DND-41 (cell line): ENCODE measurements at regions not wholly inside any gene's neighbourhood (a gene's known extent, or its start where the extent isn't known, plus 50 kb on each side); places are given as distances from the start of the nearest gene placed in this dataset.
"Not testable (repeated sequence)": the region's sequence is repeated elsewhere in the genome, so short reads cannot be mapped to it uniquely, and the experiment has no call there.

Experiments used
- ATAC-seq: fragments of 200-7000 bp; cut with Tn5 transposase; 3 replicates; pipeline ENCODE4 v1.9.1; 2021; ENCODE audit warnings: low read depth; ENCODE audit not compliant: insufficient read depth
- DNase-seq: peaks from one replicate; pipeline ENCODE4 v3.0.0-alpha.2; 2020
- H2AFZ ChIP-seq: 2 replicates; pipeline ENCODE4 v1.6.0; 2012; ENCODE audit warnings: low read depth, low read length
- H3K27ac ChIP-seq: 2 replicates; pipeline ENCODE4 v1.5.1; 2012; ENCODE audit warnings: low read length, inconsistent platforms
- H3K27me3 ChIP-seq: fragments of 200-600 bp; sonication (generic); 2 replicates; pipeline ENCODE4 v1.6.0; 2012; ENCODE audit warnings: low read length, mild to moderate bottlenecking, inconsistent platforms; ENCODE audit not compliant: insufficient read depth, poor library complexity
- H3K36me3 ChIP-seq: 2 replicates; pipeline ENCODE4 v1.5.1; 2012; ENCODE audit warnings: low read length, inconsistent platforms; ENCODE audit not compliant: insufficient read depth
- H3K4me1 ChIP-seq: 2 replicates; pipeline ENCODE4 v1.5.1; 2012; ENCODE audit warnings: mild to moderate bottlenecking, low read length; ENCODE audit not compliant: insufficient read depth
- H3K4me2 ChIP-seq: 2 replicates; pipeline ENCODE4 v1.6.0; 2012; ENCODE audit warnings: mild to moderate bottlenecking, moderate library complexity, low read length, inconsistent platforms; ENCODE audit not compliant: insufficient read depth
- H3K4me3 ChIP-seq, 2 experiments: fragments of 200-600 bp in 1 of 2; shearing (Covaris generic) in 1 of 2; 2 replicates each; pipeline ENCODE4 v1.5.1; 2012 to 2016; ENCODE audit warnings: inconsistent platforms in 2 of 2, low read length in 2 of 2, mild to moderate bottlenecking in 2 of 2, low read depth in 1 of 2, moderate library complexity in 1 of 2
- H3K79me2 ChIP-seq: 2 replicates; pipeline ENCODE4 v1.6.0; 2012; ENCODE audit warnings: low read length, inconsistent platforms; ENCODE audit not compliant: insufficient read depth
- H3K9ac ChIP-seq: 2 replicates; pipeline ENCODE4 v1.6.0; 2012; ENCODE audit warnings: low read depth, mild to moderate bottlenecking, inconsistent platforms, low read length, moderate library complexity
- H3K9me3 ChIP-seq: 2 replicates; pipeline ENCODE4 v1.5.1; 2012; ENCODE audit warnings: low read length, moderate library complexity, mild to moderate bottlenecking, inconsistent platforms; ENCODE audit not compliant: insufficient read depth, severe bottlenecking
- H4K20me1 ChIP-seq: 2 replicates; pipeline ENCODE4 v1.6.0; 2012; ENCODE audit warnings: low read length; ENCODE audit not compliant: insufficient read depth
- EZH2 ChIP-seq: IDR thresholded peaks from 3 replicates; pipeline ENCODE4 v1.6.1; 2012; ENCODE audit warnings: borderline replicate concordance, low read depth, mild to moderate bottlenecking, moderate library complexity, low read length, inconsistent platforms; ENCODE audit not compliant: severe bottlenecking
- TF ChIP-seq, protein P1 (sequence below): IDR thresholded peaks from 2 replicates; pipeline ENCODE4 v1.5.1; 2012; ENCODE audit warnings: borderline replicate concordance, low read length, moderate library complexity, mild to moderate bottlenecking; ENCODE audit not compliant: poor library complexity, severe bottlenecking; ENCODE audit errors: extremely low read depth

DNA sequence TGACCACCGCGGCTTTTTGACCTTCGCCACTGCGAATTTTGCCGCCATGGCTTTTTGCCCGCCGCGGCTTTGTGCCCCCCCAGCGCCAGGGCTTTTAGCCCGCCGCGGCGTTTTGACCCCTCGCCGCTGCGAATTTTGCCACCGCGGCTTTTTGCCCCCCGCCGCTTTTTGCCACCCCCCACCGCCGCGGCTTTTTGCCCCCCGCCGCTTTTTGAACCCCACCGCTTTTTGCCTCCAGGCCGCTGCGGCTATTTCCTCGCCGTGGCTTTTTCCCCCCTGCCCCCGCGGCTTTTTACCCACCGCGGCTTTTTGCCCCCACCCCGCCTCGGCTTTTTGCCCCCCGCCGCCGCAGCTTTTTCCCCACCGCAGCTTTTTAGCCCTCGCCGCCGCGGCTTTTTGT, 134.8 kb upstream of the TP53TG3C start:
- no peaks in the 10 kb centered on the region for H3K36me3 ChIP-seq
- no peak for DNase-seq
- H4K20me1 ChIP-seq = no peaks in the 10 kb centered on the region
- H3K9ac ChIP-seq = no peak overlapping the region
- H3K27ac ChIP-seq = no peak overlapping the region
- H3K4me1 ChIP-seq = no peaks in the 10 kb centered on the region
- H3K79me2 ChIP-seq = no peaks in the 10 kb centered on the region
- no peak for TF ChIP-seq EZH2
- TF ChIP-seq, protein P1, sequence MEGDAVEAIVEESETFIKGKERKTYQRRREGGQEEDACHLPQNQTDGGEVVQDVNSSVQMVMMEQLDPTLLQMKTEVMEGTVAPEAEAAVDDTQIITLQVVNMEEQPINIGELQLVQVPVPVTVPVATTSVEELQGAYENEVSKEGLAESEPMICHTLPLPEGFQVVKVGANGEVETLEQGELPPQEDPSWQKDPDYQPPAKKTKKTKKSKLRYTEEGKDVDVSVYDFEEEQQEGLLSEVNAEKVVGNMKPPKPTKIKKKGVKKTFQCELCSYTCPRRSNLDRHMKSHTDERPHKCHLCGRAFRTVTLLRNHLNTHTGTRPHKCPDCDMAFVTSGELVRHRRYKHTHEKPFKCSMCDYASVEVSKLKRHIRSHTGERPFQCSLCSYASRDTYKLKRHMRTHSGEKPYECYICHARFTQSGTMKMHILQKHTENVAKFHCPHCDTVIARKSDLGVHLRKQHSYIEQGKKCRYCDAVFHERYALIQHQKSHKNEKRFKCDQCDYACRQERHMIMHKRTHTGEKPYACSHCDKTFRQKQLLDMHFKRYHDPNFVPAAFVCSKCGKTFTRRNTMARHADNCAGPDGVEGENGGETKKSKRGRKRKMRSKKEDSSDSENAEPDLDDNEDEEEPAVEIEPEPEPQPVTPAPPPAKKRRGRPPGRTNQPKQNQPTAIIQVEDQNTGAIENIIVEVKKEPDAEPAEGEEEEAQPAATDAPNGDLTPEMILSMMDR = no peak
- H3K27me3 ChIP-seq = no peaks in the 10 kb centered on the region
- H3K4me2 ChIP-seq = no peak overlapping the region
- no peak for ATAC-seq
- H2AFZ ChIP-seq = no peak overlapping the region
- H3K9me3 ChIP-seq = no peaks in the 10 kb centered on the region
- no peak overlapping the region for H3K4me3 ChIP-seq

DNA sequence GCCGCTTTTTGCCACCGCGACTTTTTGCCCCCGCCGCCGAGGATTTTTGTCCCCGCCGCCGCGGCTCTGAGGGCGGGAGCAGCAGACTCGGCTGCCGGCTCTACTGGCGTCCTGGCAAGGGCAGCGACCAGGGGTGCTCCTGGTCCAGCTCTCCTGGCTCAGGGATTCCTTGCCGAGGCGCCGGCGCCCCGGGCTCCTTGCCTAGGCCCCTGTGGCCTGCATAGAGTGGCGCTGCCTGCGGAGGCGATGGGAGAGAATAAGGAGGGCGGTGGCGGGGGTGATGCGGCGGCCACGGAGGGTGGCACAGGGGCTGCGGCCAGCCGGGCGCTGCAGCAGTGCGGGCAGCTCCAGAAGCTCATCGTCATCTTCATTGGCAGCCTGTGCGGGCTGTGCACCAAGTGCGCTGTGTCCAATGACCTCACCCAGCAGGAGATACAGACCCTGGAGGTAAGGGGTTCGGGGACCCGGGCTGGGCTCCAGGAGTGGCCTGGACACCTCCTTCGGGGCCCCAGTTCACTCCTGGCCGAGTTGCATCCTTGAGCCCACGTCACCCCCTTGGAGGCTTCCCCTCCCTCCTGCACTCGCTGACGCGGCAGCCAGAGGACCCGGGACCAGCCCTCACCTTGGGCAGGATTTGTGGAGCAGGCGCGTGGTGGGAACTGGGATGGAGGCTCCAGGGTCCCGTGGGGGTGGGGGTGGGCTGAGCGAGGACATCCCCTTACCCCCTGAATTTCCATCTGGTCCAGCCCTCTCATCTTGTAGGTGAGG, 134.2 kb upstream of the TP53TG3C start:
- not testable (repeated sequence) for H3K9ac ChIP-seq, H3K4me3 ChIP-seq, H3K27ac ChIP-seq, DNase-seq, H3K4me1 ChIP-seq, H3K79me2 ChIP-seq, H3K4me2 ChIP-seq, H3K9me3 ChIP-seq, H3K36me3 ChIP-seq, H4K20me1 ChIP-seq, H3K27me3 ChIP-seq, ATAC-seq, H2AFZ ChIP-seq

DNA sequence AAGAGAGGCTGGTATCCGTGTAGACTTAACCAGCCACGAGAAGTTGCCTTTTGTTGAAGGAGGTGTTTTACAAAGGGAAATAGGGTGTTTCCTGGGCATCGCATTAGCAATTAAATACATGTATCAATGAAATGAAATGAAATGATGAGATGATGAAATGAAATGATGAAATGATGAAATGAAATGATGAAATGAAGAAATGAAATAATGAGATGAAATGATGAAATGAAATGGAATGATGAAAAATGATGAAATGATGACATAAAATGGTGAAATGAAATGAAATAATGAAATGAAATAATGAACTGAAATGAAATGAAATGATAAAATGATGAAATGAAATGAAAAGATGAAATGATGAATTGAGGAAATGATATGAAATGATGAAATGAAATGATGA, 131.3 kb upstream of the TP53TG3C start:
- ATAC-seq, H3K9me3 ChIP-seq: not testable (repeated sequence)

DNA sequence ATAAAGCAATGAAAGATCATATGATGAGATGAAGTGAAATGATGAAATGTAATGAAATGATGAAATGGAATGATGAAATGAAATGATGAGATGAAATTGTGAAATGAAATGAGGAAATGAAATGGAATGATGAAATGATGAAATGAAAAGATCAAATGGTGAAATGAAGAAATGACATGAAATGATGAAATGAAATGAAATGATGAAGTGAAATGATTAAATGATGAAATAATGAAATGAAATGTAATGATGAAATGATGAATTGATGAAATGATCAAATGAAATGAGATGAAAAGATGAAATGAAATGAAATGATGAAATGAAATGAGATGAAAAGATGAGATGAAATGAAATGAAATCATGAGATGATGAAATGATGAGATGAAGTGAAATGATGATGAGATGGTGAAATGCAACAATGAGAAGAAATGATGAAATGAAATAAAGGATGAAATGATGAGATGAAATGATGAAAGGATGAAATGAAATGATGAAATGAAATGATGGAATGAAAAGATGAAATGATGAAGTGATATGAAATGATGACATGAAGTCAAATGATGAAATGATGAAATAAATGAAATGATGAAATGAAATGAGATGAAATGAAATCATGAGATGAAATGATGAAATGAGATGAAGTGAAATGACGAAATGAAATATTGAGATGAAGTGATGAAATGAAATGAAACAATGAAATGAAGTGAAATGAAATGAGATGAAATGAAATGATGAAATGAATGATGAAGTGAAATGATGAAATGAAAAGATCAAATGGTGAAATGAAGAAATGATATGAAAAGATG, 130.5 kb upstream of the TP53TG3C start:
- not testable (repeated sequence) for H3K4me3 ChIP-seq, H3K9me3 ChIP-seq, H3K27ac ChIP-seq, H3K36me3 ChIP-seq, DNase-seq, H3K9ac ChIP-seq, H2AFZ ChIP-seq, H3K4me1 ChIP-seq, ATAC-seq, H3K27me3 ChIP-seq, H3K79me2 ChIP-seq, H3K4me2 ChIP-seq, H4K20me1 ChIP-seq

More for the DNA sequence above, 131.3 kb upstream of the TP53TG3C start:
- not testable (repeated sequence) for H4K20me1 ChIP-seq, H2AFZ ChIP-seq, H3K9ac ChIP-seq, H3K4me1 ChIP-seq, H3K4me3 ChIP-seq, H3K36me3 ChIP-seq, H3K27ac ChIP-seq, DNase-seq, H3K79me2 ChIP-seq, H3K27me3 ChIP-seq, H3K4me2 ChIP-seq

DNA sequence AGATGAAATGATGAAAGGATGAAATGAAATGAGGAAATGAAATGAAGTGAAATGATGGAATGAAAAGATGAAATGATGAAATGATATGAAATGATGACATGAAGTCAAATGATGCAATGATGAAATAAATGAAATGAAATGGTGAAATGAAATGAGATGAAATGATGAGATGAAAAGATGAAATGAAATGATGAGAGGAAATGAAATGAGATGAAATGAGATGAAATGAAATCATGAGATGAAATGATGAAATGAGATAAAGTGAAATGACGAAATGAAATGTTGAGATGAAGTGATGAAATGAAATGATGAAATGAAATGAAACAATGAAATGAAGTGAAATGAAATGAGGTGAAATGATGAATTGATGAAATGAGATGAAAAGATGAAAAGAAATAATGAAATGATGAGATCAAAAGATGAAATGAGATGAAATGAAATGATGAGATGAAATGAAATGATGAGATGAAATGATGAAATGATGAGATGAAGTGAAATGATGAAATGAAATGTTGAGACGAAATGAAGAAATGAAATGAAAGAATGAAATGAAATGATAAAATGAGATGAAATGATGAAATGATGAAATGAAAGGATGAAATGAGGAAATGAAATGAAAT, 129.5 kb upstream of the TP53TG3C start:
- not testable (repeated sequence) for H2AFZ ChIP-seq, H3K4me3 ChIP-seq, H3K27ac ChIP-seq, H3K4me1 ChIP-seq, H3K9me3 ChIP-seq, H4K20me1 ChIP-seq, H3K36me3 ChIP-seq, DNase-seq, H3K4me2 ChIP-seq, H3K27me3 ChIP-seq, H3K79me2 ChIP-seq, H3K9ac ChIP-seq, ATAC-seq
